Testis (tissue), 2 donors: ENCODE measurements at regions not wholly inside any gene's neighbourhood (a gene's known extent, or its start where the extent isn't known, plus 50 kb on each side); places are given as distances from the start of the nearest gene placed in this dataset.
"Not testable (repeated sequence)": the region's sequence is repeated elsewhere in the genome, so short reads cannot be mapped to it uniquely, and the experiment has no call there.

Source experiments
- CTCF ChIP-seq, 3 experiments: fragments of 450-650 bp in 2 of 3; fragments of 200-600 bp in 1 of 3; sonication (generic) in 1 of 3; IDR thresholded peaks; one replicate each; pipeline ENCODE4 v1.5.1; 2016 to 2019; ENCODE audit warnings: antibody characterized with exemption in 3 of 3, mild to moderate bottlenecking in 2 of 3, moderate library complexity in 1 of 3
- POLR2A ChIP-seq: fragments of 450-650 bp; IDR thresholded peaks from one replicate; pipeline ENCODE4 v1.6.1; 2017; ENCODE audit warnings: antibody characterized with exemption, mild to moderate bottlenecking, moderate library complexity

- TF ChIP-seq CTCF (IDR thresholded peaks at IDR 0.05); POLR2A: not testable (repeated sequence)
These were observed 65.5 kb upstream of the GOLGA6L4 start for GRCh38 chr15:84170029-84170428.
